NCI-H446 (cell line): ENCODE measurements at regions not wholly inside any gene's neighbourhood (a gene's known extent, or its start where the extent isn't known, plus 50 kb on each side); places are given as distances from the start of the nearest gene placed in this dataset.
A peak's percentile ranks its signal among the peaks of the same experiment; 100 is the strongest.

Experiments used
- DNase-seq, 2 experiments: peaks; one replicate each; lab custom pipeline; 2025; lab: John Stamatoyannopoulos, UW

DNA sequence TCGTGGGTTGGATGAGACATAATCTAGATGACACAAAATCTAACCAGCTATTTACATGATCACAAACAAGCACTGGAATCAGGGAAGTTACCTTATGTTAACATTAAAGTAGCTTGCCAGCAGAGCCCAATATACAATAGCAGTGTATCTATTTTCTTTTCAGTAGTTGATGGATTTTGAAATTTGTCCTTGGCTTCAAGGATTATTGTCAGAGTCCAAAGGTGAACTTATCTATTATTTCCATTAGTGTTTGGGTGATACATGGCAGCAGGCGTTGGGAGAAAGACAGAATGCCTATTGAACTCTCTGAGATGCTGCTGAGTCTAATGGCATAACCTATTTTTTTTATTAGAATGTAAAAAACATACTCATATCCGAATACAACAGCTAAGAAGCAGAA, 223.2 kb upstream of the ACTBL2 start:
- DNase-seq: no peak

DNA sequence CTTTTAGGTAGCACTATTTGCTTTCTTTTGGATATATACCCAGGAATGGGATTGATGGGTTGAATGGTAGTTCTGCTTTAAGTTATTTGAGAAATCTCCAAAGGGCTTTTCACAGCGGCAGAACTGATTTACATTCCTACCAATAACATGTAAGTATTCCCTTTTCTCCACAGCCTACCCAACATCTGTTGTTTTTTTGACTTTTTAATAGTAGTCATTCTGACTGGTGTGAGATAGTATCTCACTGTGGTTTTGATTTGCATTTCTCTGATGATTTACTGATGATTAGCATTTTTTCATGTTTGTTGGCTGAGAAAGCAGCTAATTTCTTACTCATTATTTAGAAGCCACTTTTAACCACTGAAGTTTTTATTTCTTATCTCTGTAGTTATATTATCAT, 221.1 kb upstream of the ACTBL2 start:
- DNase-seq: no peak

DNA sequence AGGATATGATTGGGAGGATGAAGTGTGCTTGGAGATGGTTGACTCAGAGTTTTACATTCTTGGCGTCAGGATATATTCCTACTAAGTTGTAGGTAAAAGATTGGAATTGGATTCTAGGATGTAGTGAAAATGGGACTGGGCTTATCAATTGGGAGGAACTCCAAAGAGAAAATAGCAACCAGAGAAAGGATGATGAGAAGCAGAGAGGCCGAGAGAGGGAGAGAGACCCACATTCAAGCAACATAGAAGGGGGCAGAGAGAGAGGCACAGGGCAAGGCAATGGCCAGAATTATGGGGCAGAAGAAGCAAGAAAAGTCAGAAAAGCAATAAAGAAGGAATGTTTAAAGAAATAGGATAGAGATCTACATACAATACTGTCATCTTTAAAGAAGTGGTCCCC, 217.9 kb upstream of the ACTBL2 start:
- no peak for DNase-seq

DNA sequence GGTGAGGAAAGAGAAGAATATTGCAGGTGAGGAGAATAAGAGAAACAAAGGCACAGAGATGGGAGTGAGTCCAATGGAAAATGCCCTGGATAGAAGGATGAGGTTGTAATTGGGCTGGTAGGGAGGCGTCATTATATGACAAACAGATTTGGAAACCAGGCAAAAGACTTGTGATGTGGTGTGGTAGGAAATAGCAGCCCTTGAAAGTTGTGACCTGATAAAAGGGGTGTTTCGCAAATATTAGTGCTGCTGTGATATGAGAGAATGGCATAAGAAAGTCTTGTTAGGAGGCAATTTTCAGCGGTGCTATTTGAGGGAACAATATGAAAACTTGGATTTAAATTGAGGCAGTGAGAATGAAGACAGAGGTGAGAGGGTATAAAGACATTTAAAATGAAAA, 217.5 kb upstream of the ACTBL2 start:
- DNase-seq: no peak

DNA sequence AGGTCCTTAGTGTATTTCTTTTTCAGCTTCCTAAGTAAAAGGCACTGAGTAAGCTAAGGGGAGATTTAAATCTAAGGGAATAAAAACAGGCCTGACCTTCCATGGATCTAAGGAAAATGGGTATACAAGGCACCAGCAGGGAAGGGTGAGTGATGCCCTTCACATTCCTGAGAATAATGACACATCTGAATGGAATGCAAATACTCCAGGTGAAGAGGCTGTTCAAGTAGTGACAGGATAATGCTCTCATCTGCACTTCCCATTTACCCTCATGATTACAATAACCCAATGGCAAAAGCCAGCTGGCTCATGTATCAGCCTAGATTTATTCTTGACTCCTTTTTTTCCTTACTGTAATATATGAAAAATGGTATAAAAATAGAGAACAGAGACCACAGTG, 216.2 kb upstream of the ACTBL2 start:
- no peak for DNase-seq

DNA sequence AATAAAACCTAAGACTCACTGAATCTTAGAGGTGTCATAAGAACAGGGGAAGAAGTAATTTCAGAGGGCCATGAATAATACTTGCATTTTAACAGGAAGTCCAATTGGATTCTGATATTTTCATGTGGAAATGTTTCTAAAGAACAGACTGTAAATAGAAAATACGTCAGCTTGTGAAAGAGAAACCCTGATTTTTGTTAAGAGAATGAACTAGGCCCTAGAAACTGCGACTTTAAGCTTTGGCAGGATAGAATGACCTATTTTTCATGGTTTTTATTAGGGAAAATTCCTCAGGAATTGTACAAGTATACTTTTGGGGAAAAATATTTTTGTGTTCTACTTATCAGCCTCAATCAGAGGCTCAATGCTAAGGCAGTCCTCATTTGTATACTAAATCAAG, 215.5 kb upstream of the ACTBL2 start:
- DNase-seq: no peak

DNA sequence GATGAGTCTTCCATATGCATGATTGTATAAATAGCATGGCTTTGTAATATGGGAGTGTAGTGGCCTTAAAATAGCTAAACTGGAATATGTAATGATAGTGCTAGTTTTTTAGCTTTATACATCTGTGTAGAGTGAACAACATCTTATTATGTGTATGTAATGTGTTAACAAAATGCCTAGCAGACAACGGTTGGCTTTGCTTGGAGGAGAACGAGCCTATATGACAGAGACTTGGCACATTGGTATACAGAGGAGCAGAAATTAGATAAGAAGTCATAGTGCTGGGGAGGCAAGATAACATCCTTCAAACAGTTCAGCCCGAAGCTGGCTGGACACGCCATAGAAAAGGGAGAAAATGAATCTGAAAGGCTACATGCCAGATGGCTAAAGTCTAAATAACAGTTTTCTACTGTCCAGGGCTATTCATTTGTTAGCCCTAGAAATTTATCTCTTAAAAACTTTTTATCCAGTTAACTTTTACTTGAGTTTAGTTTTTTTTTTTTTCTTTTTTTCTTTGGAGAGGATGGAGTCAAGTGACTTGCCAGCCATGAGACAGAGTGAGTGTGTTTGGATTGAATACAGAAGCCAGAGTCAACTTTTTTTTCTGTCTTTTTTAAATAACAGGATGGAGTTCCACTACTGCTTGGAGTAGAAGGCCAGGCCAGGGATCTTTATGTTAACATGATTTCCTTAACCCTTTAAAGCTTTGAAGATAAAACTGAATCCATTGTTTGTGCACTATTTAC, 214.4 kb upstream of the ACTBL2 start:
- DNase-seq: no peak

DNA sequence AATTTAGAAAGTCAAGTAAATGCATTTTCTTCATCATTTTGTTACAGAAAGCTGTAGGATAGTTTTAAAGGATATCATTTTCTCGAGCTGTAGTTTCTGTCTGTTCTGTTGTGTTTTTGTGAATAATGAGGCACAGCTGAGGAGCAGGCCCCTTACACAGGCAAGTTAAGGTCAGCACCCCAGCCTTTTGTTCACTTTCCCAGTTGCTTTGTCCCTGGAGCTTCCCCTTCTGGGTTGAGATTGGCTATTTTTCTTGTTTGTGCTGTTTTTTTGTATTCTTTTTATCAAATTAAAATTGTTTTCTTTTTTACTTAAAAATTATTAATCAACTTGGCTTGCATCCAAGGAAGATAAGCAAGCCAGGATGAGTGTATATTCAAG, 213.8 kb upstream of the ACTBL2 start:
- DNase-seq: no peak

DNA sequence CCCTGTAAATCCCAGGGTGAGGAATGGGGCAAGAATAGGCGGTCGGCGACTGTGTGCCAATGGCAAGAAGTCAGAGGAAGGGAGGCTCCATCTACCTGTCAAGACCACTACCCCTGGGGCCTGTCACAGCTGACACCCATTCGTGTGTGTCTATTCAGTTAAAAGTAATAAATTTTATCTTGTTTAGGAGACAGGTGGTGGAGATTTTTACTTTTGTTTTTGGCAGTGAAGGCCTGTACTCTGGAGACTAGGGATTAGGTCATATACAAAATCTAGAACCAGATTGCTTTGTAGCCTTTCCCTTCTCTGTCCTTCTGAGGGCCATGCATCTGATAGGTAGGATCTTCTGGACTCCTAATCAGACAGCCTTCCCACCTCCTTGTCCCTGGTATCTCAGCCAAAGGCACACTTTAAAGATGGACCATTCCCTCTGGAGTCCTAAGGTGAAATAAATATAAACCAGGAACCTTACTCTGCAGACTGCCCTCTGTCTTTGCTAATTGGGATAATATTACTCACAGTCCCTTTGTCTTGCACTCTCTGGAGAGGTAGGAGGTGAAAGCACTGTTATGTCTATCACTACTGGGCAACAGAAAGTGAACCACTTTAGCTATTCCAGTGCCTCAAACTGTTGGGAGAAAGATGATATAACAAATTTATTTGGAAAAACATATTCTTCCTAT, 213.2 kb upstream of the ACTBL2 start:
- no peak for DNase-seq

DNA sequence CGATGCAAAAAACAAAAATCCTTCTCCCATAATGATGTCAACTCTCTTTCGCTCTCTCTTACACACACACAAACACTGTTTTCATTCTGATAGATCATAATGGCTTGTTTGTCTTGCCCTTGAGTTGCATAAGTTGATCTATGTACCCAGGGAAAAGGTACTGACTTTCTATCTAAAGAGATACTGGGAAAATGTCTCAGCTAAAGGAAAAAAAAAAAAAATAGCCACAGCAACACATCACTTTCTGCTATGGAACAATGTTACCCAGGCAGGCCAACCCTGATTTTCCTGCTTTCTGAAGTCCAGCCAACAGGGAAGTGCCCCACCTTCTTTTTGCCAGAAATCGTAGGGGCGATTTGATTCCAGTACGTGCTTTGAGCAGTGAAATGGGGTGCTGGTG, 212.6 kb upstream of the ACTBL2 start:
- DNase-seq: no peak

DNA sequence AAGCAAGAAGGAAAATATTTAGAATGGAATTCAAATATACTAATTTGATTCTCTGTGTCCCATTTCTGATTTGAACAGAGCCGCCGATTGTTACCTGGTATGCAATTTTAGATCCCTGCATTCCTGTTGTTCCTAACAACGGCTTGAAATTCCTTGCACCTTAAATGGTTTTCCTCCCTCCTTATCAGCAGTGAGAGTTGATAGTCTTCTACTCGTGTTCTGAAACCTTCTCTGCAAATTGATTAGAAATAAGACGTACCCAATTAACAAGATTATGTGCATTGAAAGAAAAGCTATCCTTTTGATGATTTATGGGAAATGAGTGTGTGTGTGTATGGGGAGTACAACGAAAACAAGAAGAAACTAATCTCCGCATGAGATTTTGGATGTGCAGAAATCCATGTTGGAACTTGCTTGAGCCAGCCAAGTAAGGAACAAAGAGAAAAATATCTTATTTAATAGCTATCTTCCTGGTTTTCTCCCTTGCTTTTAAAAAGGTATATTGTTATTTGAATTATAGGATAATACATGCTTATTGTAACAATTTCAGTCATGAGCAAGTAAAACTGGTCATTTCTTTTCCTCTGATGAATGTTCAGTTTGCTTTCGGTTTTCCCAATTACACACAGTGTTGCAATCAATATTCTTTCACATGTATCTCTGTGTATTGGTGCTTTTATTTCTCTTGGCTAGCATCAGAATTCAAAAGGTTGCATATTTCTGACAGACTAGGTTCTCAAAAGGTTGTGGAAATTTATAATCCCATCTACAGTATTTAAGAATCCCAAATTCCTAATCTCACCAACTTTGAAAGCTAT, 211.1 kb upstream of the ACTBL2 start:
- no peak for DNase-seq

DNA sequence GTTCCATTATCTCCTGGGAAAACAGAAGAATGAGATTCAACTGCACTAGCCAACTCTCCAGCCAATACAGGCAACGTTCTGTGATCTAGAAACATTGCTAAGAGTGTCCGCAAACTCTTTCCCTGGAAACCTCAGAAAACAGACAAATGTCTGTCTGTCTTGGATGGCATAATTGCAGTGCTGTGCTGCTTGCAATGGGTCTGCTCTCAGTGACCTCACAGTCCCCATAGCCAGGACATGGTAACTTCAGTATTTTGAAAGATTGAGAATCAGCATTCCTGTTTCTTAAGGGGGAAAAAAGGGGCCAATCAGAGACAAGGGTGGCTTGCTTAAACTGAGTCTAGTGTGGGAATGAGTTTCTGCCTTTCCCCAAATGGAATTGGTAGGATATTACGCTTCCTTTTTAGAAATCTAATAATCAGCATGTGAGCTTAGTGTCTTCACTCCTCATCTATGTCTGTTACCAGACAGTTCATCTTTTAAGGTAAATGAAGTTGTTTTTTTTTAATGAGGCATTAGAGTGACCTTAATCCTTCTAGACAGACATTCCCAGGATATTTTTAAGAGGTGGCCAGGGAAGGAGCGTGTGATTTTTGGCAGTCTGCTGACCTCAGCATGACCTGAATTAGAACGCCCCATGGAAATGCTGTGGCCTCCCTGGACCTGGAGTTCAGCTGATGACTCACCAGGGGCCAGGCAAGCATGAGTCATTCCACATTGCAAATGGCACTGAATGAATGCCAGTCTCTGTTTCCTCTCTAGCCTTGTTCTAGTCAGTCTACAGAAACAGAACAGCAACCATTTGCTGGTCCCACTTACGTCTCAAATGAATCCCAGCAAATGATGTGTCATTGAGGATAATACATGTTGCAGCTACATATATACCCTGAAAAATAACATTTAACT, 210.2 kb upstream of the ACTBL2 start:
- peak in 1 of 2 experiments; percentile 32 for DNase-seq

DNA sequence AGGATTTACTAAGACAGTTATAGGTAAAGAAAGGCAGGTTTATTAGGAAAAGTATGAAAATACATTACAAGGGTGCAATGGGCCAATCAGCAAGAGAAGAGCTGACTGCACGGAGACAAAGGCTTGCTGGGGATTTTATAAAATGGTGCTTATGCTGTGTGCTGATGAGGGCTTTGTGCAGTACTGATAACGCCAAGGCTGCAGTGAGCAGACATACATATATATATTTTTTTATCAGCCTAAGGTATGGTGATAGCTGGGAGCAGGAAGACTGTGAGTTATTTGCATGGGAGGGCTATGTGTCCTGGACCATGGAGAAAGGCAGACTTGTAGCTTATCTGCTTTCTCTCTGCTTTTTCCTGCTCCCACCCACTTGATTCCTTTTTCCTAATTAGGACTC, 208.1 kb upstream of the ACTBL2 start:
- DNase-seq: no peak

DNA sequence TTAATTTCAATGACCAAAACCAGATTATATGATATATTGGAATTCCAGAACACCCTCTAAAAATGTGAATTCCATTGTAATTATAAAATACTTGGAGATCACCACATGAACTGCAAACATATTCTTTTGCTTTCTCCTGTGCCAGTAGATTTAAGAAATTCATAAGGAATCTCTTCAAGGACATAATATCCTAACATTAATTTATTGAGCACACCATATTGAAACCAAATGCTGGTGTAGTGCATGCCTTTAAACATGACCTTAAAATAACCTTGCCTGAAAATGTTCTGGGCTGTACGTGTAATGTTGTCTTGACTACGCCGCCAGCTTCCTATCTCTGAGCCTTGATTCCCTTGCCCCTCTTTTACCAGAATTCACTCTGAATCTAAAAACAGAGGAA, 205.0 kb upstream of the ACTBL2 start:
- DNase-seq: no peak

DNA sequence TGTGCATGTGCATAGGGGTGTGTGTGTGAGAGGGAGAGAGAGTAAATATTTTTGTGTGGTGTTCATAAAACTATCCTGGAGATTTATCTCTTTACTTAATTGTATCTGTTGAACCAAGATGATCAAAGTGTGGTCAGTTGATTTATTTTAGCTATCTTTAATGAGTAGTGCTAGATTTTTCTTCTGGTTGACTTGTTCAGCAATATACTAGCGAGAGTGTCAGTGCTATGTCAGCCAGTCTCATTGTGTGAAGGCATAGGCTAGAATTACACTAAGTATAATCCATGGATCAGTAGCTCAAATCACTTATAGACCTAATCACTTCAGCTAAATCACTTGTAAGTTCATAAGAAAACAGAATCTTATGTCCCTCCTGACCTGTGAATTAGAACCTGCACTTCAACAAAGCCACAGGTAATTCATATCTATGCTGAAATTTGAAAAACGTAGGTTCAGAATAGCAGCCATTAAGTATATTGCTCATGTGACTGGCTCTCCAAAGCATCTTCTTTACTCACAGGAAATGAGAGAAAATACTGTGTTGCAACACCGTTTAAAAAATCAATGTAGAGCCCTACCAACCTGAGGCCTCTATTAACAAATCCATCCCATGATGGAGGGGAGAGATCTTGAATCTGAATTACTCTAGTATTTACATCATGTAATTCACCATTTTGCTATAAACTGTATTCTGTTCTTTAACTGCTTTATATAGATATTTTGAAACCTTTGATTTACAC, 203.1 kb upstream of the ACTBL2 start:
- DNase-seq: no peak

DNA sequence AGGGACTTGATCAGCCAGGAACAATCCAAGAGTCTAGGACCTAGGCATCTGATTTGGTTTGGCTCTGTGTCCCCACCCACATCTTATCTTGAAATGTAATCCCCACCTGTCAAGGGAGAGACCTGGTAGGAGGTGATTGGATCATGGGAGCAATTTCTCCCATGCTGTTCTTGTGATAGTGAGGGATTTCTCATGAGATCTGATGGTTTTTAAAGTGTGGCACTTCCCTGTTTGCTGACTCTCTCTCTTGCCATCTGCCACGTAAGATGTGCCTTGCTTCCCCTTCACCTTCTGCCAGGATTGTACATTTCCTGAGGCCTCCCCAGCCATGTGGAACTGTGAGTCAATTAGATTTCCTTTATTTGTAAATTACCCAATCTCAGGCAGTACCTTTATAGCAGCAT, 201.7 kb upstream of the ACTBL2 start:
- DNase-seq: peak in 1 of 2 experiments; percentile 6

DNA sequence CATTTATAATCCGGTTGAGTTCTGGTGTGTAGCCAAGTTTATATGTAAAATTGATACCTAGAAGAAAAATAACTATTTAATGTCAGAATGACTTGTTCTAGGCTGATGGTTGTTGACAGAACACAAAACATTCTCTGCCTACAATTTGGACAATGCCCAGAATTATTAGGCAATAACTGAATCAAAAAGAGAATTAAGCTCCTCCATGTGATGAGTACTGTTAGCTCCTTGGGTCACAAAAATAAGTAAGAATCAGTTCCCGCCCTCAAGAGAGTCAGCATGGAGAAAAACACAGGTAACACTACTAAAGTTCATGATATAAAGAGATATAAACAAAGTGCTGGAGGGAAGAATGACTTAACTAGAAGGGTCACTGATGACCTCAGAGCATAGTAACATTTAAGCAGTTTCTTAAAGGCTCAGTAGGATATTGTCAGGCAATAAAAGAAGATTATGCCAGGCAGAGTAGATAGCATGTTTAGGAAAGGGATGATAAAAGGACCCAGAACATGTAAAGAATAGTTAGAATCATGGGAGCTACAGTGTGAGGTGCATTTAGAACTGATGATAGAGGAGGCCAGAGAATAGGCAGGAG, 200.5 kb upstream of the ACTBL2 start:
- no peak for DNase-seq

DNA sequence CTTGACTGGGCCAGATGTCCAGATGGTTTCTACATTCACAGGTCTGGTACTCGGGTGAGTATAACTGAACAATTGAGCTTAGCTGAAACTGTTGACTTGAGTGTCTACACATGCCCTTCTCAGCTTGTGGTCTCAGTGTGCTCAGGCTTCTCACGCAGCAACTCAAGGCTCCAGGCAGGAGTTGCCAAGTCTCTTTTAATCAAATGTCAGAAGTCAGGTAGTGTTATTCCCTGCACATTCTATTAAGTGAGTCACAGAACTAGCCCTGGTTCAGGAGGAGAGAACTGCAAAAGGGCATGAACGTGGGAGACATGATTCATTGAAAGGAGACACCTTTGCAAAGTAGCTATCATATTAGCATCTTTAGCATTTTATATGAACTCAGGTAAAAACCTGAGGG, 199.3 kb upstream of the ACTBL2 start:
- DNase-seq: no peak

DNA sequence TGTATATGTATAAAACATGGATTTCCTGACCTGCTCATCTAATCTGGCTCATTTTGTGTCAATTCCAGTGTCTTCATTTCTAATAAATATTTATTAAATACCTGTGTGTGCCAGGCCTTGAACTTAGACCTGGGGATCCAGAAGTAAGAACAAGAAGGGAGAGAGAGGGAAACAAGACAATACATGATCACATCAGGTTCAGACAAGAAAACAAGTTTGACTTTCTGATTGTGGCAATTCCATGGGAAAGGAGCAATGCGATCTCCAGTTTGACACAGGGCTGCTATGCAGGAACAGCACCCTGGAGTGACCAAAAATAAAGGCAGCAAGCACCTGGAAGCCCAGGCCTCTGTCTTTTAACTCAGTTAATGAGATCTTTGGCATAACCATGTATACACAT, 198.1 kb upstream of the ACTBL2 start:
- no peak for DNase-seq

DNA sequence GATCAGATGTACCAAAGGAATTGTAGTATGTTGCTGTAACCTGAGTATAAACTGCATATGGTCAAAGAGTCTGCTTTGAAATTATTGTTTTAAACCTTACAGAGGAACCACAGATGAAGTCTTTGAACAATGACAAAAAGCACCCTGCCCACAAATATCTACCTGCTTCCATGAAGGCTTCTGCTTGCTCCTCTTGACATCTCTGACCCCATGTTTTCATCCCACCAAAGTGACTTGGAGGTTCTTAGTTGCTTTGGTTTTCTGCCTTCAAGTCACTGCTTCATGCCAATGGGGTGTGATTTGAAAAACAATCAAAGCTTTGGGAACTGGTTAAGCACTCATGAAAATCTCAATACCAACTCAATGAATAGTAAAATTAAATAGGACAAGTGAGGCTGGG, 194.6 kb upstream of the ACTBL2 start:
- DNase-seq: no peak
